Ovary (tissue), 3 donors: ENCODE measurements at regions not wholly inside any gene's neighbourhood (a gene's known extent, or its start where the extent isn't known, plus 50 kb on each side); places are given as distances from the start of the nearest gene placed in this dataset.

ENCODE experiments used
- EP300 ChIP-seq: sonication (generic); formaldehyde crosslinking; IDR thresholded peaks from one replicate; pipeline ENCODE4 v1.6.1; 2017; ENCODE audit warnings: antibody characterized with exemption
- POLR2A ChIP-seq: fragments of 450-650 bp; IDR thresholded peaks from one replicate; pipeline ENCODE4 v1.6.1; 2017; ENCODE audit warnings: antibody characterized with exemption, mild to moderate bottlenecking, moderate library complexity
- TF ChIP-seq, protein P1 (sequence below), 3 donors: fragments of 450-650 bp in 2 of 3; fragments of 200-600 bp in 1 of 3; IDR thresholded peaks; one replicate each; pipeline versions ENCODE4 v1.5.1 to v1.8.0; 2016 to 2022; ENCODE audit warnings: antibody characterized with exemption in 3 of 3, mild to moderate bottlenecking in 1 of 3
- donor health status: DM: no; HTN: no; CAD: no.

DNA sequence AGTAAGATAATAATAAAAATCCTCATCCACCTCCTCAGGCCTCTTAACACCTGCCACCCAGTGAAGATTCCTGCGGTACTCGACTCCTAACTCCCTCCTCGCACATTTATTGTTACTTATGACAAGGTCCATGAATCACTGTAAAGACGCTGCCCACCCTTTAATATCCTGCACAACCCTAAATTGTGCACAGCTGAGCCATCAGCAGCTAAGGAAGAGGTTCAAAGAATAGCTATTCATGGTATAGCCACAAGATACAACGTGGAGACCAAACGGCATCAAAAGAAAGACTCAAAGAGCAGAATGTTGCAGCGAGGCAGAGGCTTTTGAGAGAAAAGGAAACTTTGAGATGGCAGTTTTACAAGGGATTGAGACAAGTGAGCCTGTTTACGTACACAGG lies 266.3 kb downstream of the SATB2 start:
- TF ChIP-seq, protein P1, sequence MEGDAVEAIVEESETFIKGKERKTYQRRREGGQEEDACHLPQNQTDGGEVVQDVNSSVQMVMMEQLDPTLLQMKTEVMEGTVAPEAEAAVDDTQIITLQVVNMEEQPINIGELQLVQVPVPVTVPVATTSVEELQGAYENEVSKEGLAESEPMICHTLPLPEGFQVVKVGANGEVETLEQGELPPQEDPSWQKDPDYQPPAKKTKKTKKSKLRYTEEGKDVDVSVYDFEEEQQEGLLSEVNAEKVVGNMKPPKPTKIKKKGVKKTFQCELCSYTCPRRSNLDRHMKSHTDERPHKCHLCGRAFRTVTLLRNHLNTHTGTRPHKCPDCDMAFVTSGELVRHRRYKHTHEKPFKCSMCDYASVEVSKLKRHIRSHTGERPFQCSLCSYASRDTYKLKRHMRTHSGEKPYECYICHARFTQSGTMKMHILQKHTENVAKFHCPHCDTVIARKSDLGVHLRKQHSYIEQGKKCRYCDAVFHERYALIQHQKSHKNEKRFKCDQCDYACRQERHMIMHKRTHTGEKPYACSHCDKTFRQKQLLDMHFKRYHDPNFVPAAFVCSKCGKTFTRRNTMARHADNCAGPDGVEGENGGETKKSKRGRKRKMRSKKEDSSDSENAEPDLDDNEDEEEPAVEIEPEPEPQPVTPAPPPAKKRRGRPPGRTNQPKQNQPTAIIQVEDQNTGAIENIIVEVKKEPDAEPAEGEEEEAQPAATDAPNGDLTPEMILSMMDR (IDR thresholded peaks at IDR 0.05): no peak
- no peak for TF ChIP-seq EP300
- no peak for TF ChIP-seq POLR2A
